MM.1S (cell line): ENCODE measurements at regions not wholly inside any gene's neighbourhood (a gene's known extent, or its start where the extent isn't known, plus 50 kb on each side); places are given as distances from the start of the nearest gene placed in this dataset.

Source experiments
- DNase-seq: peaks from one replicate; pipeline ENCODE4 v3.0.0-alpha.2; 2015
- H2AFZ ChIP-seq: fragments of 300-600 bp; sonication (generic); 2 replicates; pipeline ENCODE4 v1.6.0; 2016; ENCODE audit warnings: antibody characterized with exemption, low read length
- H3F3A ChIP-seq: fragments of 300-600 bp; sonication (generic); 2 replicates; pipeline ENCODE4 v1.6.1; 2016; ENCODE audit warnings: mild to moderate bottlenecking, antibody characterized with exemption, low read length, moderate library complexity, mixed read lengths; ENCODE audit not compliant: insufficient read depth
- H3K27ac ChIP-seq: fragments of 300-600 bp; sonication (generic); 2 replicates; pipeline ENCODE4 v1.5.1; 2016; ENCODE audit warnings: mild to moderate bottlenecking, low read length
- H3K27me3 ChIP-seq: fragments of 300-600 bp; sonication (generic); replicated peaks from 2 replicates; pipeline ENCODE4 v1.6.0; 2016; ENCODE audit warnings: low read length; ENCODE audit not compliant: insufficient read depth
- H3K36me3 ChIP-seq: fragments of 300-600 bp; sonication (generic); replicated peaks from 2 replicates; pipeline ENCODE4 v1.6.1; 2016; ENCODE audit warnings: mild to moderate bottlenecking, low read length, mixed read lengths; ENCODE audit not compliant: insufficient read depth
- H3K4me1 ChIP-seq: fragments of 300-600 bp; sonication (generic); 2 replicates; pipeline ENCODE4 v1.6.1; 2016; ENCODE audit warnings: low read length, mixed read lengths
- H3K4me2 ChIP-seq: fragments of 300-600 bp; sonication (generic); 2 replicates; pipeline ENCODE4 v1.6.0; 2016; ENCODE audit warnings: low read depth, low read length
- H3K4me3 ChIP-seq: fragments of 300-600 bp; sonication (generic); 2 replicates; pipeline ENCODE4 v1.5.1; 2016; ENCODE audit warnings: low read length, mixed read lengths
- H3K79me2 ChIP-seq: fragments of 300-600 bp; sonication (generic); 2 replicates; pipeline ENCODE4 v1.6.1; 2016; ENCODE audit warnings: mixed run types, low read length, mixed read lengths
- H3K9ac ChIP-seq: fragments of 300-600 bp; sonication (generic); 2 replicates; pipeline ENCODE4 v1.6.1; 2016; ENCODE audit warnings: low read length, mixed read lengths
- H3K9me2 ChIP-seq: fragments of 300-600 bp; sonication (generic); replicated peaks from 2 replicates; pipeline ENCODE4 v1.6.1; 2016; ENCODE audit warnings: mild to moderate bottlenecking, low read length, mixed read lengths; ENCODE audit not compliant: insufficient read depth
- H3K9me3 ChIP-seq: fragments of 300-600 bp; sonication (generic); replicated peaks from 2 replicates; pipeline ENCODE4 v1.6.1; 2016; ENCODE audit warnings: mild to moderate bottlenecking, low read length, mixed read lengths; ENCODE audit not compliant: insufficient read depth
- H4K20me1 ChIP-seq: fragments of 300-600 bp; sonication (generic); 2 replicates; pipeline ENCODE4 v1.6.1; 2016; ENCODE audit warnings: mild to moderate bottlenecking, low read length, moderate library complexity, mixed read lengths; ENCODE audit not compliant: insufficient read depth
- EZH2 ChIP-seq: fragments of 300-600 bp; sonication (generic); optimal IDR thresholded peaks from 2 replicates; pipeline ENCODE3; 2017; ENCODE audit warnings: low read depth, mild to moderate bottlenecking, antibody characterized with exemption, low read length, mixed read lengths
- EZH2phosphoT487 ChIP-seq: fragments of 300-600 bp; sonication (generic); IDR thresholded peaks from 2 replicates; pipeline ENCODE4 v1.6.1; 2018; ENCODE audit warnings: antibody characterized with exemption, low read length
- TF ChIP-seq, protein P1 (sequence below): fragments of 300-600 bp; sonication (generic); IDR thresholded peaks from 2 replicates; pipeline ENCODE4 v1.5.1; 2016; ENCODE audit warnings: antibody characterized with exemption, low read length, mixed read lengths

- DNase-seq, result no peak
- H3K79me2 ChIP-seq, result no peaks in the 10 kb centered on the region
- H2AFZ ChIP-seq, result no peak overlapping the region
- no peaks in the 10 kb centered on the region for H3K9me3 ChIP-seq
- H3K4me2 ChIP-seq, result no peak overlapping the region
- H4K20me1 ChIP-seq, result no peaks in the 10 kb centered on the region
- no peaks in the 10 kb centered on the region for H3K36me3 ChIP-seq
- H3K9me2 ChIP-seq, result no peaks in the 10 kb centered on the region
- H3K4me1 ChIP-seq, result no peaks in the 10 kb centered on the region
- no peaks in the 10 kb centered on the region for H3F3A ChIP-seq
- no peak overlapping the region for H3K27ac ChIP-seq
- no peaks in the 10 kb centered on the region for H3K27me3 ChIP-seq
- TF ChIP-seq, protein P1, sequence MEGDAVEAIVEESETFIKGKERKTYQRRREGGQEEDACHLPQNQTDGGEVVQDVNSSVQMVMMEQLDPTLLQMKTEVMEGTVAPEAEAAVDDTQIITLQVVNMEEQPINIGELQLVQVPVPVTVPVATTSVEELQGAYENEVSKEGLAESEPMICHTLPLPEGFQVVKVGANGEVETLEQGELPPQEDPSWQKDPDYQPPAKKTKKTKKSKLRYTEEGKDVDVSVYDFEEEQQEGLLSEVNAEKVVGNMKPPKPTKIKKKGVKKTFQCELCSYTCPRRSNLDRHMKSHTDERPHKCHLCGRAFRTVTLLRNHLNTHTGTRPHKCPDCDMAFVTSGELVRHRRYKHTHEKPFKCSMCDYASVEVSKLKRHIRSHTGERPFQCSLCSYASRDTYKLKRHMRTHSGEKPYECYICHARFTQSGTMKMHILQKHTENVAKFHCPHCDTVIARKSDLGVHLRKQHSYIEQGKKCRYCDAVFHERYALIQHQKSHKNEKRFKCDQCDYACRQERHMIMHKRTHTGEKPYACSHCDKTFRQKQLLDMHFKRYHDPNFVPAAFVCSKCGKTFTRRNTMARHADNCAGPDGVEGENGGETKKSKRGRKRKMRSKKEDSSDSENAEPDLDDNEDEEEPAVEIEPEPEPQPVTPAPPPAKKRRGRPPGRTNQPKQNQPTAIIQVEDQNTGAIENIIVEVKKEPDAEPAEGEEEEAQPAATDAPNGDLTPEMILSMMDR, result no peak
- TF ChIP-seq EZH2 (no peak), EZH2phosphoT487 (no peak)
- no peak overlapping the region for H3K4me3 ChIP-seq
- no peak overlapping the region for H3K9ac ChIP-seq
Observed at GRCh38 chr1:118404024-118404423, 219.0 kb upstream of the SPAG17 start.

DNA sequence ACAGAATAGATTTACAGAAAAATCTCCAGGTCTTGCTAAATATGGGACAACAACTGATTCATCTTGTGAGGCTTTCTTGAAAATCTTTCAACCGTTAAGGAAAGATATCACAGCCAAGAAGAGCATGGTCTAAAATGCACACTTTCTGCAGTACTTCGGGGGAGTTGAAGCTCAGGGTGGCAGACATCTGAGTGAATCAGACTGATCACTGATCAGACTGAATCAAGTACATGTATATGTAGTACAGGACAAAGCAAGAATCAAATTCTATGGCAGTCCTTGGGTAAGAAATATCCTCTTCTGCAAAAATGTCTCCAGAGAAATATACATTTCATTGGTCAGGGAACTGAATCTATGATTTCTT is 212.4 kb upstream of the SPAG17 start:
- Histone ChIP-seq H3K9ac (no peak overlapping the region), H3K79me2 (no peaks in the 10 kb centered on the region), H3K27me3 (no peaks in the 10 kb centered on the region), H2AFZ (no peak overlapping the region), H3K4me3 (no peak overlapping the region), H3F3A (no peaks in the 10 kb centered on the region), H3K9me3 (no peaks in the 10 kb centered on the region), H3K36me3 (no peaks in the 10 kb centered on the region), H3K27ac (no peak overlapping the region), H3K4me2 (no peak overlapping the region), H3K4me1 (no peaks in the 10 kb centered on the region), H4K20me1 (no peaks in the 10 kb centered on the region), H3K9me2 (no peaks in the 10 kb centered on the region)
- TF ChIP-seq, protein P1, result no peak
- TF ChIP-seq EZH2 (no peak), EZH2phosphoT487 (no peak)
- DNase-seq, result no peak

DNA sequence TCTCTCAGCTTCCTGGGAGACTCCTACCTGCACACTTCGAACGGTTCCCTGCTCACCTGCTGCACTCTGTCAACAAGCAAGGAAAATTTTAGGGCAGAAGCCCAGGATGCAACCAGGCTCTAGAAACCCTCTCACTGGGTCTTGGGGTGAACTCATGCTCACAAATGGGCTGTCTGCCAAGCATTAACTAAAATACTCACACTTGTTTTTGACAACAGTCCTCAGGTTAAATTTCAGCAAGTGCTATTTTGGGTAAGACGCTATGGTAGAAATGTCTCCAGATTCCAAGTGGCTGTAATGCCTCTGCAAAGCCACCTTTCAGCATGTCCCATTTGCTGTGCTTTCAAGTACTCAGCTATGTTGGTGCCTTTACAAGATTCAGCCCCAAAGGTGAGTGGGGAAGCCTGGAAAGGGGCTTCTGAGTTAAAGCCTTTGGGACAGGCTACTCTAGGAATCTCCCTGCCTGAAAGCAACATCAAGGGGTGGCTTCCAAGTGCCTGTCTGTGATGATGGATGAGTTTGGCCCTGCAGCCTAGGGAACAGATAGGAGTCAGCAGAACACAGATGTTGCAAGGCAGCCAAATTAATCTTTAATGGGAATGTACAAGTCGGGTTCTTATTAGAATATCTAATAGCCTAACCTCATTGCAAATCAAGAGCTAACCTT is 211.9 kb upstream of the SPAG17 start:
- no peaks in the 10 kb centered on the region for H3K79me2 ChIP-seq
- H4K20me1 ChIP-seq, result no peaks in the 10 kb centered on the region
- no peak for TF ChIP-seq EZH2phosphoT487
- no peak for TF ChIP-seq EZH2
- TF ChIP-seq, protein P1, result no peak
- no peaks in the 10 kb centered on the region for H3K9me2 ChIP-seq
- H3K4me2 ChIP-seq, result no peak overlapping the region
- no peaks in the 10 kb centered on the region for H3K27me3 ChIP-seq
- no peaks in the 10 kb centered on the region for H3K36me3 ChIP-seq
- DNase-seq, result no peak
- H3K9ac ChIP-seq, result no peak overlapping the region
- H3K9me3 ChIP-seq, result no peaks in the 10 kb centered on the region
- no peak overlapping the region for H2AFZ ChIP-seq
- no peak overlapping the region for H3K27ac ChIP-seq
- H3K4me3 ChIP-seq, result no peak overlapping the region
- H3K4me1 ChIP-seq, result no peaks in the 10 kb centered on the region
- H3F3A ChIP-seq, result no peaks in the 10 kb centered on the region
